Activated CD4-positive, alpha-beta T cell treated with anti-CD3 and anti-CD28 coated beads, Interleukin-2, amount 10 ng/mL, durations not matched to agents 24 days and 14 days (primary cell): ENCODE measurements at regions not wholly inside any gene's neighbourhood (a gene's known extent, or its start where the extent isn't known, plus 50 kb on each side); places are given as distances from the start of the nearest gene placed in this dataset.

ENCODE experiments used
- DNase-seq: peaks from one replicate; pipeline ENCODE4 v3.0.0; 2022
- H3K27ac Mint-ChIP-seq: one replicate; pipeline ENCODE4 v1.8.0; 2022; ENCODE audit warnings: mild to moderate bottlenecking, mixed read lengths
- H3K27me3 Mint-ChIP-seq: one replicate; pipeline ENCODE4 v1.8.0; 2022; ENCODE audit warnings: mixed read lengths
- H3K36me3 Mint-ChIP-seq: one replicate; pipeline ENCODE4 v1.8.0; 2022; ENCODE audit warnings: low read depth, mild to moderate bottlenecking, mixed read lengths
- H3K4me1 Mint-ChIP-seq: one replicate; pipeline ENCODE4 v1.8.0; 2021; ENCODE audit warnings: mixed read lengths
- H3K4me3 Mint-ChIP-seq: one replicate; pipeline ENCODE4 v1.8.0; 2022; ENCODE audit warnings: mild to moderate bottlenecking, moderate library complexity, mixed read lengths
- H3K9me3 Mint-ChIP-seq: one replicate; pipeline ENCODE4 v1.8.0; 2021; ENCODE audit warnings: mixed read lengths
- intact Hi-C: fragments of 100-400 bp; cut with micrococcal nuclease; formaldehyde crosslinking; loops from one replicate; pipeline ENCODE4 v1.15.1; 2023

- DNase-seq: no peak
- Mint-ChIP-seq H3K4me3 (no peak overlapping the region), H3K27me3 (no peaks in the 10 kb centered on the region), H3K36me3 (no peaks in the 10 kb centered on the region), H3K9me3 (no peaks in the 10 kb centered on the region), H3K4me1 (no peaks in the 10 kb centered on the region), H3K27ac (no peak overlapping the region)
- intact Hi-C loops: no loop called here
These were observed 282.3 kb downstream of the FAT3 start for GRCh38 chr11:92506809-92507336.

GRCh38 chr11:92510591-92510990 is 286.0 kb downstream of the FAT3 start:
- Mint-ChIP-seq H3K4me3 (no peak overlapping the region), H3K27me3 (no peaks in the 10 kb centered on the region), H3K36me3 (no peaks in the 10 kb centered on the region), H3K4me1 (no peaks in the 10 kb centered on the region), H3K9me3 (no peaks in the 10 kb centered on the region), H3K27ac (no peak overlapping the region)
- intact Hi-C loops: no loop called here
- DNase-seq: no peak

- Mint-ChIP-seq H3K4me1 (no peaks in the 10 kb centered on the region), H3K9me3 (no peaks in the 10 kb centered on the region), H3K27ac (no peak overlapping the region), H3K4me3 (no peak overlapping the region), H3K27me3 (no peaks in the 10 kb centered on the region), H3K36me3 (no peaks in the 10 kb centered on the region)
- intact Hi-C loops: no loop called here
- no peak for DNase-seq
These were observed 287.0 kb downstream of the FAT3 start for GRCh38 chr11:92511522-92512203.

- no peaks in the 10 kb centered on the region for H3K4me1 Mint-ChIP-seq
- no peaks in the 10 kb centered on the region for H3K27me3 Mint-ChIP-seq
These were observed 287.6 kb downstream of the FAT3 start for GRCh38 chr11:92512204-92512569.

GRCh38 chr11:92523611-92524010 is 299.0 kb downstream of the FAT3 start:
- no peak overlapping the region for H3K27ac Mint-ChIP-seq
- no peak overlapping the region for H3K4me3 Mint-ChIP-seq
- no peaks in the 10 kb centered on the region for H3K9me3 Mint-ChIP-seq
- H3K36me3 Mint-ChIP-seq: no peaks in the 10 kb centered on the region
- DNase-seq: no peak
- intact Hi-C loops: no loop called here
- H3K4me1 Mint-ChIP-seq: no peaks in the 10 kb centered on the region
- no peaks in the 10 kb centered on the region for H3K27me3 Mint-ChIP-seq

More at GRCh38 chr11:92512204-92512569, 287.6 kb downstream of the FAT3 start:
- intact Hi-C loops: no loop called here
- no peak overlapping the region for H3K4me3 Mint-ChIP-seq
- no peaks in the 10 kb centered on the region for H3K9me3 Mint-ChIP-seq
- H3K36me3 Mint-ChIP-seq: no peaks in the 10 kb centered on the region
- no peak overlapping the region for H3K27ac Mint-ChIP-seq
- no peak for DNase-seq

- DNase-seq: no peak
- no peaks in the 10 kb centered on the region for H3K36me3 Mint-ChIP-seq
- H3K4me3 Mint-ChIP-seq: no peak overlapping the region
- intact Hi-C loops: no loop called here
- no peaks in the 10 kb centered on the region for H3K27me3 Mint-ChIP-seq
- H3K4me1 Mint-ChIP-seq: no peaks in the 10 kb centered on the region
- H3K27ac Mint-ChIP-seq: no peak overlapping the region
- no peaks in the 10 kb centered on the region for H3K9me3 Mint-ChIP-seq
These were observed 299.9 kb downstream of the FAT3 start for GRCh38 chr11:92524542-92524941.

GRCh38 chr11:92527467-92527866 is 302.8 kb downstream of the FAT3 start:
- H3K36me3 Mint-ChIP-seq: no peaks in the 10 kb centered on the region
- H3K27ac Mint-ChIP-seq: no peak overlapping the region
- intact Hi-C loops: no loop called here
- H3K9me3 Mint-ChIP-seq: no peaks in the 10 kb centered on the region
- H3K4me3 Mint-ChIP-seq: no peak overlapping the region
- DNase-seq: no peak
- no peaks in the 10 kb centered on the region for H3K4me1 Mint-ChIP-seq
- no peaks in the 10 kb centered on the region for H3K27me3 Mint-ChIP-seq

- Mint-ChIP-seq H3K27me3 (no peaks in the 10 kb centered on the region), H3K4me3 (no peak overlapping the region), H3K9me3 (no peaks in the 10 kb centered on the region), H3K4me1 (no peaks in the 10 kb centered on the region), H3K27ac (no peak overlapping the region), H3K36me3 (no peaks in the 10 kb centered on the region)
- no peak for DNase-seq
- intact Hi-C loops: no loop called here
These were observed 303.4 kb downstream of the FAT3 start for GRCh38 chr11:92528001-92528400.

- Mint-ChIP-seq H3K27me3 (no peaks in the 10 kb centered on the region), H3K27ac (no peak overlapping the region), H3K36me3 (no peaks in the 10 kb centered on the region), H3K9me3 (no peaks in the 10 kb centered on the region), H3K4me1 (no peaks in the 10 kb centered on the region), H3K4me3 (no peak overlapping the region)
- no peak for DNase-seq
- intact Hi-C loops: no loop called here
These were observed 306.6 kb downstream of the FAT3 start for GRCh38 chr11:92531065-92531739.

- Mint-ChIP-seq H3K4me1 (no peaks in the 10 kb centered on the region), H3K4me3 (no peak overlapping the region), H3K9me3 (no peaks in the 10 kb centered on the region), H3K27me3 (no peaks in the 10 kb centered on the region), H3K27ac (no peak overlapping the region), H3K36me3 (no peaks in the 10 kb centered on the region)
- DNase-seq: no peak
- intact Hi-C loops: no loop called here
These were observed 309.2 kb downstream of the FAT3 start for GRCh38 chr11:92533657-92534335.

- DNase-seq: no peak
- no peaks in the 10 kb centered on the region for H3K27me3 Mint-ChIP-seq
- H3K27ac Mint-ChIP-seq: no peak overlapping the region
- no peaks in the 10 kb centered on the region for H3K4me1 Mint-ChIP-seq
- intact Hi-C loops: no loop called here
- H3K36me3 Mint-ChIP-seq: no peaks in the 10 kb centered on the region
- no peak overlapping the region for H3K4me3 Mint-ChIP-seq
- no peaks in the 10 kb centered on the region for H3K9me3 Mint-ChIP-seq
These were observed 312.3 kb downstream of the FAT3 start for GRCh38 chr11:92536883-92537282.

GRCh38 chr11:92540096-92540495 is 315.5 kb downstream of the FAT3 start:
- H3K27me3 Mint-ChIP-seq: no peaks in the 10 kb centered on the region
- no peak for DNase-seq
- H3K9me3 Mint-ChIP-seq: no peaks in the 10 kb centered on the region
- no peaks in the 10 kb centered on the region for H3K4me1 Mint-ChIP-seq
- H3K36me3 Mint-ChIP-seq: no peaks in the 10 kb centered on the region
- no peak overlapping the region for H3K27ac Mint-ChIP-seq
- no peak overlapping the region for H3K4me3 Mint-ChIP-seq
- intact Hi-C loops: no loop called here

GRCh38 chr11:92545906-92546471 is 321.4 kb downstream of the FAT3 start:
- intact Hi-C loops: no loop called here
- Mint-ChIP-seq H3K4me3 (no peak overlapping the region), H3K9me3 (no peaks in the 10 kb centered on the region), H3K27me3 (no peaks in the 10 kb centered on the region), H3K36me3 (no peaks in the 10 kb centered on the region), H3K4me1 (no peaks in the 10 kb centered on the region), H3K27ac (no peak overlapping the region)
- DNase-seq: no peak

GRCh38 chr11:92546603-92547002 is 322.0 kb downstream of the FAT3 start:
- Mint-ChIP-seq H3K27ac (no peak overlapping the region), H3K4me1 (no peaks in the 10 kb centered on the region), H3K36me3 (no peaks in the 10 kb centered on the region), H3K9me3 (no peaks in the 10 kb centered on the region), H3K4me3 (no peak overlapping the region), H3K27me3 (no peaks in the 10 kb centered on the region)
- no peak for DNase-seq
- intact Hi-C loops: no loop called here
